ENCODE measurements at regions not wholly inside any gene's neighbourhood (a gene's known extent, or its start where the extent isn't known, plus 50 kb on each side); places are given as distances from the start of the nearest gene placed in this dataset.

DNA sequence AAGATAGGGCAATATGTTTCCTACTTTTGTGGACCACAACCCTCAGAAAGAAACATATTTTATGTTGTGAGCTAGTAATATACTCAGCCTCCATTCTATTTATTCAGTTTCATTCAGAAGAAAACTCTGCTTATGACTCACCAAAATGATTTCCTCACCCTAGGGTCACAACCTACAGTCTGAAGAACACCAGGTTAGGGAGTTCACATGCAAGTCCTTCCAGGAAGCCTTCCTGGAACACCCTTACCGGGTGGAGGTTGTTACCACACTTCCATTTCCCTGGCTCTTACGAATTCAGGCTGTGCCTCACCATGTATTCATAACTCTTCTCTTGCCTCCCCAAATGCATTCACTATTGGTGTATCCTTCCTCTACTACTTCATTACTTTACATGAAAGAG lies 228.0 kb upstream of the ADAMTS9 start:
- no peak for DNase-seq (ENCODE audit: low spot score)

DNA sequence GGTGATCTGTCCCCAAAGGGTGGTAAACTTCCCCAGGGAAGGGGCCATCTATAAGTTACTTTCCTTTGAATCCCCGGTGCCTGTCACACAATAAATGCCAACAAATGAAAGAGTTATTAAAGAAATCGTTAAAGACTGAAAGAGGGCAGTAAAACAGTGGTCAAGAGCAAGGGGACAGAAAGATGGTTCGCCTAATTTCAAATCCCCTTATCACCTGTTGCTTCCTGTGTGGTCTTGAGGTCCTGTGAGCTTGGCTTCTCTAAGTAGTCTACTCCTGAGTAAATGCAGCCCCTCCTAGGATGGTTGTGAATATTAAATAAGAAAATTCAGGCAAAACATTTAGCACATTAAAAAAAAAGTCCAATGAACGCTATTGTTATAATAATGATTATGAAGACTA lies 225.7 kb upstream of the ADAMTS9 start:
- DNase-seq (ENCODE audit: low spot score), result no peak

DNA sequence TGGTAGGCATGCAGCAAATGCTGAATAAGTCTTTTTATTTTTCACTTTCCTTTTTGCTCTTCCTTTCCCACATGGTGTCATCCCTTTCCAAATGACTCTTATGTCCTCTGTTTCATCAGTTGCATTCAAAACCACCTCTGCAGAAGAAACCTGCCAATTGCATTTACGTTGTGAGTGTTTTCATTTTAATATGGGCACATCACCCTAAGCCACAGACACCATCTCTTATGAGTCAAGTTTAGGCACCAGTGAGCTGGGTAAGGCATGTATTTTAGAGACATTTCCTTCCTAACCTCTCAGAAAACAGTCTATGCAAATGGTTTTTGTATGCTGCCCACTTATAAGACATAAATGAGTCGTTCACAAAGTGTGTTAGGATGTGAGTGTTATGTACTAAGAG lies 223.3 kb upstream of the ADAMTS9 start:
- DNase-seq (ENCODE audit: low spot score), result no peak

DNA sequence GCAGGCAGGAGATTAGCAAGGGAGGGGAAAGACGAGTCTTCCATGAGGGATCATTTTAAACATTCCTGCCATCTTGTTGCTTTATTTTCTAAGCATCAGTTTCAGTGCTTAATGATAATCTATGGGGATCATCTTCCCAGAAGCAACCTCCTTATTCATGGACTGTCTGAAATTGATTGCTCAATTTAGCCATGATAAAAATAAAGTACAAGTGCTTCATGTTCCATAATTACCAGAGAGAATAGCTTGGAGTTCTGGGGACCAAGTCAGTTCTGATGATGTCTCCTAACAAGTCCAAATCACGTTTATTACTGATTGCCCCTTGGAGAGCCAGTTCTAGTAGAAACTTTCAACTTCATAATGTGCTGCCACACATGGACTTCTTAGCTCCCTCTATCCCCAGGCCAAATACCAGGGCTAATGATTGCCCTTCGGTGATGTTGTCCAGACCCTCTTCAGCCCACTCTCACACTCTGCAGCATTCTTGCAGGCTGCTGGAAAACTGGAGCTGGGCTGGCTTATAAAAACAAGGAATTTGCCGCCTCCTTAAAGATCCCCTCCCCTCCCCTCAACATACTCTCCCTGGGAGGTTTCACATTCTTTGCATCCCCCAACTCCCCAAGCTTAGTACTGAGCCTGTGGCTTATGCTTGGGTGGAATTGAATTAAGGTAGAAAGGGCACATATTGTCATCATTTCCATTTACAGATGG lies 222.1 kb upstream of the ADAMTS9 start:
- no peak for DNase-seq (ENCODE audit: low spot score)

DNA sequence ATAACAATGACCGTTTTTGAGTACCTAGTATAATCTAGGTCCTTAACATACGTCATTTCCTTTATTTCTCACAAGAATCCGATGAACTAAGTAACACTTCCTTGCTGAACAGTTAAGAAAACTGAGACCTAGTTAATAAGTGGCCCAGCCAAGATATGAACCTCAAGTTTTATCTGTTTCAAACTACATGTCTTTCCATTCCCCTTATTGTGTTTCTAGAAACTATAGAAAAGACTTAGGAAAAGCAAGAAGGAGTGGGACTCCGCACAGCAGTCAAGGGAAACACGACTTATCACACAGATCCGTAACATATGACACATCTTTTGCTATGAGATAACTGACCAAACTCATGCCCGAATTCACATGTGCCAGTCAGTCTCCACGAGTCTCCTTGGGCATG lies 221.2 kb upstream of the ADAMTS9 start:
- no peak for DNase-seq (ENCODE audit: low spot score)

DNA sequence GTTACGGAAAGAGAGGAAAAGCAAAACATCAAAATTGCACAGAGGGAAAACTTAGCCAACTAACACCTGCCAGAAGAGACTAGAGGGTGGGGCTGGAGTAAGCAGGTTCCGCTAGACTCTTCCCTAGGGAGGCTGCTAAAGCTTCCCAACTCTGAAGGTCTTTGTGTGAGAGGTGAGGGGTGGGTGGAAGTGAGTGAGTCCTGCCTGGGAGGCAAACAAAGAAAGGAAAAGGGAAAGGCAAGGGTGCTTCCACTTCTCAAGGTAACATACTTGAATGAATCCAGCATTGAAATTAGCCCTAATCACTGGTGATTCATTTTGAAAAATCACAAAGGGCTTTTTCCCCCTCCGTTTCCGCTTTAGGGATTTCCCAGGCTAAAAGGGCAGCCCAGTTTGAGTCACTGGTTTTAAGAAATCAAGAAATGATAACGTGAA lies 220.5 kb upstream of the ADAMTS9 start:
- no peak for DNase-seq (ENCODE audit: low spot score)

DNA sequence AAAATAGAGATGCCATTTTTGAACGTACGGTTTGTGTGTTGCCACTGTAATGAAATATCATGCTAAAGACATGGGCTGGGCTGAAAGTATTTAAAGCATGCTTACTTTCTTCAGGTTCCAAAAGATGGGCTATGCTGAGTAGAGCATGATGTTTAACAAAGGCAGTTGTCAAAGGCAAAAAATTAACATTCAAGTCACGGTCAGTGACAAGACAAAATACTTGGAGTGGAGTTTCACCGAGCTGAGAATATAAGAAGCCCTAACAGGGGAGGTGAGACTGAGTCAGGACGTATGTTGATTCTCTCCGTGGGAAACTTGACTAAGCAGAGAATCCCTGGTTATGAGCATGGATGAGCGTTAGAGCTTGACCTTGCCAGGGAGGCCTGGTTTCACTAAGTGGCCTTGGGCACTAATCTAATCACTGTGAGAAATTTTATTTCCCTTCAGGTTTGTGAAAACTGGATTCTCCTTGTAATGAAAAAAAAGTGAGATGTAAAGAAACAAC lies 218.2 kb upstream of the ADAMTS9 start:
- no peak for DNase-seq (ENCODE audit: low spot score)

DNA sequence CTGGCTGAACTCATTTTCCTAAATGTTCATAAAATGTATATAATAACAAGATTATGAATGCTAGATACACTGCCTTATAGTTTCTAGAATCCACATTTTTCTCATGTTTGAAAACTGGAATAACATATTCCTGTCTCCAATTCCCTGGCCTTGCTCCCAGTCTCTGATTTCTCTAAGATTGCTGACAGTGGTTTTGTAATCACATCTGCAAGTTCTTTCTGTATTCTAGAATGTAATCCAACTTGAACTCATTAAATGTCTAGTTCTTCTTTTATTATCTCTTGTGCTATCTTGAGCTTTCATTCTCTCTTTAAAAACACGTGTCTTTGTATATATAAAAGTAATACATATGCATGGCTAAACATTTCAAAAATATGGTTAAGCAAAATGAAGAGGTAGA lies 215.2 kb upstream of the ADAMTS9 start:
- DNase-seq (ENCODE audit: low spot score), result no peak

DNA sequence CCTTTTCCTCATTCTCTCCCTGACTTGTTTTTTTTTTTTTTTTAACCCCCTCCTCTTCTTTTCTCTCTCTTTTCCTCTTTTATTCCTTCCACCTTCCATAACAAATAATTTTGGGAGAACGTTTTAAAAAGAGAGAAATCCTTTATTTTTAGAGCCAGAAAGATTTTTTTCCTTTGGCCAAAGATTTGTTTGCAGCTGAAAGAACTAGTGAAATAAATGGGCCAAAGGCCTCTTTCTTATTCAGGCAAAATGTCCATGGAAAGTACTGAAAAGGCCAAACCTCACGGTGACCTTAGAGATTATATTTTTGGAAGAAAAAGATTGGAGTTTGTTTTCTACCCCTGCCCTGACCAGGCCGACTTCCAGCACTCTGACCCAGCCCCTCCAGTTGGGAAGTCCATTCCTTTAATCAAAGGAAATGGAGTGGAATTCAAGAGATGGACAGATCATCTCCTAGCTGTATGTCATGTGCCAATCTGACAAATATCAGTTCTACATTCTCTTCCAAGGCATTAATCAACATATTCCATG lies 214.3 kb upstream of the ADAMTS9 start:
- DNase-seq (ENCODE audit: low spot score), result peak; percentile 7

DNA sequence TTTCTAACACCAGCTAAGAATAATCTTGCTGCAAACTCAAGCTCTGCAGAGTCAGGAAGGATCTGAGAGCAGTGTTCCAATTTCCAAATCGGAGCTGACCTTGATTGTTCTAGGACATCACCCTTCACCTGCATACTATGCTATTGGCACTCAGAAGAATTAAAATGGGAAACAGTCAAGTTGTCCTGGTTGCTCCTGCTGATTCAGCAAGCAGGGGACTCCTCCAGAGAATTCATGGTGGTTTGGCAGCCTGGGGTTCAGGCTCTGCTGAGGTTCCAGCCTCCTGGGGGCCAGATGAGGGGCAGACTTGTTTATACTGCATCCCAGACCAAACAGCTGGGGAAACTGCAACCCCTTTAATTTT lies 213.7 kb upstream of the ADAMTS9 start:
- DNase-seq (ENCODE audit: low spot score), result no peak

DNA sequence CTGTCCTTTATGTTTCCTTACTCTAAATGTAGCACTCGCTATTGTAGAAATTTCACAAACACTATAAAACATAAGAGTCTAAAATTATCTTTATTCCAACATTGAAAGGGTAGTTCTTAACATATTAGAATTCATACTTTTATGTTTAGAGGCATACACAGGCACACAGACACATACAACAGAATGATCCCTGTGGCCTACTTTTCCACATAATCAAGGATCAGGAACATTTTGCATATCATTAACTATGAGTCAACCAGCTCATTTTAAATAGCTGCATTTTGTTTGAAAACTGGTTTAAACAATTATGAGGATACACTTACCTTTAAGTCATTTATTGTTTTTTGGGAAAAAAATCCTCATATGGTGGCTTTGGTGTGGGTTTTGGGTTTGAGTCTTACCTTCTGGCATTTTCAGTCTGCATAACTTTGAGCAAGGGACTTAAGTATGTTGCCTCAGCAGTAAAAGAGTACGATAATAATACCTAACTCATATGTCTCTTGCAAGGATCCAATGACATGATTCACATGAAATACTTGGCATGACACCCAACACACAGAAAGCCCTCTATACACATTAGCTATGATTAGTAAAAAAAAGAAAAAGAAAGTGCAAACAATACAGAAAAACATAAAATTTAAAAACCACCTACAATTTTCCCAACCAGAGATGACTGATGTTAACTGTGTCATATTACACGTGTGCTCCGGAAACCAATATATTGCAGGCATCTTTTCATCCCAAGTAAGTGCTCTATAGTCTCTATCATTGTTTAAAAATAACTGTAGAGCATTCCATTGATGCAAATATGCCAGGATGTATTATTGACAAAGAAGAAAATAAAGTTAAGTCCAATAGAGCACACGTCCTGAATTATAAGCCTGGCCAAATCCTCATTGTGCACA lies 213.1 kb upstream of the ADAMTS9 start:
- DNase-seq (ENCODE audit: low spot score), result no peak

DNA sequence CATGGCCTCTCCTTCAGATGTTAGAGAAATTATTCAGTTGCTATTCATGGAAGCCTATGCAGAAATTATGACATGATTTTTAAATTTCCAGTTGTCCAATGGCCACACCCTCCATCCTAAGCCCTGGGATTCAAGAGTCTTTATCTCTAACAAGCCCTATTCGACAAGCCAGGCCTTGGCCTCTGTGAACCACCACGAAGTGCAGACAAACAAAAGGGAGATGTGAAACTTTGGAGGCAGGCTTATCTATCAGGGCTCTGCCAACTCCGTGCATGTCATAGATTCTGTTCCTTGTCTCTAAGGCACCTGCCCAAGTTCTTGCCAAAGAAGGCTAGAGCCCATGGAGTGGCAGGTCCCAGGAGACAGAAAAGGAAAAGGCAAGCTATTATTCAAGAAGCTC lies 212.4 kb upstream of the ADAMTS9 start:
- no peak for DNase-seq (ENCODE audit: low spot score)

DNA sequence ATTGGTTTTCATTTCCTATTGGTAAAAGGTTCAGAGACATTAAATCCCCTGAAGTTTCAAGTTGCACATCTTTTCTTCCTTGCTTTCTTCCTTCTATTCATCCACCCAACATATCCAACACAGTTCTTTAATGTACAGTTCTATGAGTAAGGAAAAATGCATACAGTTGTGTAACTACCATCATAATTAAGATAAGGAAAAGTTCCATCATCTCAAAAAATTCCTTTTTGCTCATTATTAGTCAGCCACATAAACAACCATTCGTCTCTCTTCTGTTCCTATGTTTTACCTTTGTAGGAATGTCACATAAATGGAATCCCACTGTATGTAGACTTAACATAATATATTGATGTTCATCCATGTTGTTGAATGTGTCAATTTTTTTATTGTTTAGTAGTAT lies 211.1 kb upstream of the ADAMTS9 start:
- DNase-seq (ENCODE audit: low spot score), result no peak

DNA sequence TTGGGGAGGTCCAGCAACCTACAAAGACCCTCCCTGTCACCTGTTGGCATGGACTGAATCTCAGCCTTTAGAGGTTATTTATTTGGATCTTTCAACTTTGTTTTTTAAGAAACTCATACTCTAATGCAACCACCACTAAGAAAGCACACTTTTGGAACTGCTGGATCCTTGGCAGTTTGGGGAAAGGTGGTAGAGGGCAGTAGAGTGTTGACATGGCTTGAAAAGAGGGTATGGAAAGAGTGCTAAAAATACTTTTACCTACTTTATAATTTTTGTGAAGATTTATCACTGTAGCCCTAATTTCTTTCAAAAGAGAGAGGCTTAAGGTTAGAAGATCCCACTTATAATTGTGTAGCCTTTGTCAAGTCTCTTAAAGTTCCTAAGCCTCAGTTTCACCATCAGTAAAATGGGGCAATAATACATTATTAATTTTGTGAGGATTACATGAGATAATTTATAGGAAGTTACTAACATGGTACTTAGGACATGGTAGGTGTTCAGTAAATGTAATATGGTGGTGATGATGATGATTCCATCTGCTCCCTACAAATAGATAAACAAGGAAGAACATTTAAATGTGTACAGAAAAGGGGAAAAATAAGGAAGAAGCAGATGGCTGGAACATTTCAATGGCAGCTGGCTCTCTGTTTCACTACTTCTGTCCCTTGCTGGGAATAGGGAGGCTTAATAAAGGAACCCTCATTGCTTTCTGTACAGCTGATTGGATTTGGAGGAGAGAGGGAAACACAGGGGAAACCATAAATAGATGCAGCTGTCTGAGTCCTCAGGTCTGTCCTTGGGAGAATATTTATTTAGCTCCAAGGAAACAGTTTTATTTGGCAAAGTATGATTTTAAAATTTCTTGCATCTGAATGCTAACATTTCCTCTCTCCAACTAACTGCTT lies 208.4 kb upstream of the ADAMTS9 start:
- DNase-seq (ENCODE audit: low spot score), result no peak

DNA sequence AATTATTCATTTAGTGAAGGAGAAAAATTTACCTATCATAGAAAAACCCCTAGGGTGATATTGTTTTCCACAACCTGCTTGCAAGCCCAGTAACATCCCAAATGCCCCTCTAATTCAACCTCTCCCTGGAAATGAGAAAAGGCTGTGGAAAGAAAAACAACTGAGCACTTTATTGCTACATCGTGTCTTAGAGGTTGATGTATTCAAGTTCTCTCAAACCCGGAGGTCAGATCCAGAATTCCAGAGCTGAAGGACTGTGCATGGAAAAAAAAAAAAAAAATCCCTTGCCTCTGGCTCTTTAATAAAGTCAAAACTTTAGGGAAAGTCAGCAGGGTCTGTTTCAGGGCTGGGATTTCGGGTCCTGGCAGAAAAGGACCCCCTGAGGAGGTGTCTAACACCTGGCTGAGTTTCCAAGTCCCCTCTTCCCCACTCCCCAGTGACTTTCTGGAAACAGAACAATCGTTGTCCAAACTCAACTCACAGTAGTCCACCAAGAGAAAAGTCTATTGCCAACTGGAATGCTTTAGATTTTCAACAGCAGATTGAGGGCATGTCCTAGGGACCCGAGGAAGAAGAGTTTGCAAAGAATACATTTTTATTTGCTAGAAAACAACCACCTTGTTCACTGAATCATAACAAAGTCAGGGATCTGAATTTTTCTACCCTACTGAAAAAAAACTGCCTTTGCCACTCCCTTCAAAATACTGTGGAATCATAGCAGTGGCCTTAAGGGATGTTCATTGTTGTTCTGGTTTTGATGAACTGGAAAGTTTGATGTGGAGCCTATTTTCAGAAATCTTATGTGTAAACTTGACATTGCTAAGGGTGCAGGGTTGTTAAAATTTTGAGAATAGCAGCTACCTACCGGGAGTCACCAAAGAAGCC lies 207.5 kb upstream of the ADAMTS9 start:
- no peak for DNase-seq (ENCODE audit: low spot score)

DNA sequence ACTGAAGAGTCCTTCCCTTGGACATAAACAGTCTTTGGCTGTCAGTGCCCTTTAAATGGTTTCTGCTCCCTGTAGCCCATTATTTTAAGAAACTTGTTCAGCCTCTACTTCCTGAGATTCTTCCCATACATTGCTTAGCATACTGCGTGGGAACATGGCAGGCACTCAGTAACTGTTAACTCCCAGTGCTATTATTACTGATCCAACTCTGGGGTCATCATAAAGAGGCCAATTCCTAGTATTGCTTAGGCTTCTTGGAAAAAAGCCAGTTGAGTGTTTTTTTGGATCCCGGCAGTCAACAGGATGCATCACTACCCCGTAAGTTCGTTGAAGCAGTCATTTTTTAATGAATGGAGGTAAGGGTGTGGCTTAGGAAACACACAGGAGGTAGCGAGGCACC lies 206.2 kb upstream of the ADAMTS9 start:
- no peak for DNase-seq (ENCODE audit: low spot score)

DNA sequence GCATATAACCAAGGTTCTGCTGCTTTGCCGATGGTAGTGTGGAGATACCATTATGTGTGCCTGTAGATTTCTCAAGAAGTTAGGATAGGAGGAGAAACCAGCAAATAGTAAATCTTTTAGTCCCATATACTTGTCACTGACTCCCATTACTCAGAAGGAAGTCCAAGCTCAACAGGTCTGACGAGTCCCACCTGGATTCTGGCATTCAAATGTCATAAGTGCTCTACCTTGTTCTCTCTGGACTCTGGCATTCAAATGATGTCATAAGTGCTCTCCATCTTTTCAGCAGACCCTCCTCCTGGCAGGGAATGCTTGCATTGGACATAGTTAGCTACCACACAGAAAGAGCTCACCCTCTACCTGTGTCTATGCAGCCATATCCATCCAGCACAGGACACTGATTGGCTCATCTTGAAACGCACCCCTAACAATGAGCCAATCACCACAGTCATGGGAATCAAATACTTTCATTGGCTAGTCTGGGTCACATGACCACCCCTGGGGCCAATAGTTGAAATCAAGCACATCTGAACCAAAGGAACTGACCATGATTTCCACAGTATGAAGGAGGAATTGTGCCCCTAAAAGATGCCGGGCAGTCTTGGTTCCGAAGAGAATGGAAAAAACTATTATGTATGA lies 205.0 kb upstream of the ADAMTS9 start:
- no peak for DNase-seq (ENCODE audit: low spot score)

DNA sequence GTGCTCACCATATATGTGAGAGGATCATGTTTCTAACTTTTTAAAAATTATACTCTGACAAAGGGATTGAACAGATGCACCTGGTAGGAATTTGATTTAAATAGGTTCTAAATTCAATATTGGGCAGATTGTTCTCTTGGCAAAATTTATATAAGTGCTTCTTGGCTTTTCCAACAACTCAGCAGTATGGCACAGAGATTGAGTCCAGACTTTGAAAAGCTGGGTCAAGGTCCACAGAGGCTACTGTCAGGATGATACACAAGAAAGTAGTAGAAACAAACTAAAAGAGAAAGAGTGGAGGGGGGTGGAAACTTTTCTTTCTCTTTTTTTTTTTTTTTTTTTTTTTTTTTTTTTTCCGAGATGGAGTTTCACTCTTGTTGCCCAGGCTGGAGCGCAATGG lies 203.2 kb upstream of the ADAMTS9 start:
- DNase-seq (ENCODE audit: low spot score), result no peak

DNA sequence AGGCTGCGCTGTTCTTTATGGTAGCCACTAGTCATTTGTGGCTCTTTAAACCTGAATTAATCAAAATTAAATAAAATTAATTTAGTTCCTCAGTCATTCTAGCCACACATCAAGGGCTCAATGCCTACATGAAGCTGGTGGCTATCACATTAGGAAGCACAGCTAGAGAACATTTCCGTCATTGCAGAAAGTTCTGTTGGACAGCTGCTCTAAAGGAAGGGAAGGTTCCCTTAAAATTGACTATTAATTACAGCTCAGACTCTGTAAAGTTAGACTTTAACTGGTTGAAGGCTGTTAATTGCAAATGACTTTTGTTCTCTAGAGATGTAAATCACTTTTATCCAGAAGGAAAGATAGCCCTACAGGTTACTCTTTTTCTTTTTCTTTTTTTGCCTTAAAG lies 202.7 kb upstream of the ADAMTS9 start:
- DNase-seq (ENCODE audit: low spot score), result no peak

DNA sequence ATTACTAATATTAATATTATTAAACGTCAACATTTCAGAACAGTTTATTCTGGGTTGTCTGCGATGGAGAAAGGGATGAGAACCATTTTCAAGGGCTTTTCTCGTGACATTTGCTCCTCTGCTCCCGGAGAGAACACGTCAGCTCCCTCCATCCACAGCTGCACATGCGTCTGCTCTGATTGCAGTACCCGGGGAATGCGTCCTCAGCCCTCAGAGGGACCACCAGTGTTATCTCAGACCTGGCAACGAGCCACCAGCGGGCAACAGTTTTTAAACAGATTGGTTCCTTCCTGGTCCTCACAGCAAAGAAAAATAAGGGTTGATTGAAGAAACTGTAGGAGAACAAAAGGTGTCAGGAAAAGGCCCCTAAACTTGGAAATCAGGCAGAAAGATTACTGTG lies 202.2 kb upstream of the ADAMTS9 start:
- no peak for DNase-seq (ENCODE audit: low spot score)

All from globus pallidus (tissue), 1 donor.